ENCODE measurements at regions not wholly inside any gene's neighbourhood (a gene's known extent, or its start where the extent isn't known, plus 50 kb on each side); places are given as distances from the start of the nearest gene placed in this dataset.
A peak's percentile ranks its signal among the peaks of the same experiment; 100 is the strongest.

DNA sequence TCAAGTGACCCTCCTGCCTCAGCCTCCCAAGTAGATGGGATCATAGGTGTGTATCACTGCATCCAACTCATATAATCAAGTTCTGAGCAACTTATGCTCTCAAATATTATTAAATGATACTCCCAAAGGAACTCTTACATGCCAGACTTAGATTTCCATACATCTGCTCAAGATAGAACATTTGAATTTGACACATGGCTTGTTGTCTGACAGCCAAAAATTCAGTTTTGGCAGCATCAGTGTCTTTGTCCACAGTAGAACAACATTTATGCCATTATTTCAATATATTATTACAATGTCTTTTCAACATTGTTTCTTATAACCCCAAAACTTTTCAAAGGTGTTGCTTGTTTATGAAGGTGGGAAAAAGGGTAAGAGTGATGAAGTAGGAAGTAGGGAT is 116.2 kb downstream of the SUCNR1 start:
- no peak for DNase-seq
- ATAC-seq: no peak
- intact Hi-C loops (cut with DNase I, micrococcal nuclease): no loop called here

- no peak for DNase-seq
- ATAC-seq: peak; percentile 64
- intact Hi-C loops (cut with DNase I, micrococcal nuclease): no loop called here
Observed at GRCh38 chr3:151990696-151991376, 117.4 kb downstream of the SUCNR1 start.

- ATAC-seq (peak; percentile 70), DNase-seq (no peak)
- intact Hi-C loops (cut with DNase I, micrococcal nuclease): no loop called here
Observed at GRCh38 chr3:151992326-151993041, 119.0 kb downstream of the SUCNR1 start.

DNA sequence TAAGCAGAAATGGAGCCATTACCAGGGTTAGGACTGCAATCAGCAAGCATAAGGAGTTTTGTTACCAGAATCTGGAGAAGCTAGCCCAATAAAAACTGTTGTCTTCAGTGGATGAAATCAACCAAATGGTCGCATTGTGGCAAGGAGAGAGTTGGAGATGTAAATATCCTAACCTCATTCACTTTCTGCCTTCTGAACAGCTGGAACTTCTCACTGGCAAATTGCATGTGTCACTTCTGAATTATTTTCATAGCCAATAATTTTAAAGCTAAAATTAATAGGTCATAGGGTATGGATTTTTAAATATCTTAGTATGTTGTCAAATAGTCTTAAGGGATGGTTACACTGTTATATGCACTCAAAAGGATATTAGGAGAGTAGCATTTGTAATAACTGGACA is 121.6 kb downstream of the SUCNR1 start:
- ATAC-seq: no peak
- intact Hi-C loops (cut with DNase I, micrococcal nuclease): no loop called here

DNA sequence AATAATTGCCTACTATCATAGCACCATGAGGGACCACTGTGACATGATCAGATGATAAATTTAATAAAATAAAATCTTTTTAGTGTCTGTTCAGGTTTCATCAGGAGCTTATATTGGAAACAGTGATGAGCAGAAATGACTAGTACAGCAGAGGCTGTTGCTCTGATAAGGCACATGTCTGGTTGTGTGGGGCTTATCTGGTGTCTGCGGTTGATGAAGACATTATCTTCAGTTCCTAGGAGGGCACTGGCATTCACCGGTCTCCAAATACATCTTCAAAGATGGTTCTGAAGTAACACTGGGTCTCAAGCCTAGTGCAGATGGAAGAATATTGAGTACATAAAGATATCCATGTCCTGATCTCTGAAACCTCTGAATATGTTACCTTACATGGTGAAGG is 125.3 kb downstream of the SUCNR1 start:
- ATAC-seq (no peak), DNase-seq (no peak)
- intact Hi-C loops (cut with DNase I, micrococcal nuclease): no loop called here

More for the DNA sequence above, 121.6 kb downstream of the SUCNR1 start:
- DNase-seq: no peak

GRCh38 chr3:151999936-152000335 is 126.5 kb downstream of the SUCNR1 start:
- ATAC-seq: peak; percentile 73
- no peak for DNase-seq
- intact Hi-C loops (cut with DNase I, micrococcal nuclease): no loop called here

DNA sequence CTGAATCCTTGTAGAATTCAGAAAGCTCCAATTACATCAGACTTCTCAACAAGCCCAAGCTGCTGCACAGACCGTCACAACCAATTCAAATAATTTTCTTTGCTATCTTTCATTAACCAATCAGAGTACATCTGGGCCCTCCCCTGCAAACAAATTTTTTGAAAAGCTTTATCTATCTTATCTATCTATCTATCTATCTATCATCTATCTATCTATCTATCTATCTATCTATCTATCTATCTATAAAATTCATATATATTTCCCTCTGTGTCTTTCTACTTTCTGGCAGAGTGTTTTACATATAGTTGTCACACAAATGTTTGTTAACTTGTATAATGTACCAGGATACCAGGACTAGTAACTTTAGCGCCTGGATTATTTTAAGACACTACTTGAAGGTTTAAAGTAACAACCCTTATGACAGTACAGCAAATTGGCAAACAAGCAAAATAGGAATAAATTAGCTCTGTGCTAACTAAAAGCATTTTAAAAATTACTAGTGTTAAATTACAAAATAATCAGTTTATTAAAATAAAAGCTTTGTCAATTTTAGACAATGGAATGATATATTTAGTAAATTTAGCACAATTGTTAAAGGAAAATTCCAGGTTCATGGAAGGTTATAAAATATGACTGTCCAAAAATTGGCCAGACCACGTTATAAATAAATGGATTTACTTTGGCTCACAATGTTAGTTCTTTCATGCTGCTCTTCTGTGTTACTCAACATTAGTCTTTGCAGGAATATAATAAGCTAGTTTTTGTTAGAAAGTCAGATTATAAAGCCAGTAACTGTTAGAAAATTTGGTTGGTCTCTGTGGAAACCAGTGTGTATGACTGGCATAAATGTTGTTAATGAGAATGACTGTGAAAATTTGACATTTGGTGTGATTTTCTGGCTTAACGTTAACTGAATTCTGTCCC is 138.6 kb downstream of the SUCNR1 start:
- intact Hi-C loops (cut with DNase I, micrococcal nuclease): no loop called here
- no peak for DNase-seq
- no peak for ATAC-seq

DNA sequence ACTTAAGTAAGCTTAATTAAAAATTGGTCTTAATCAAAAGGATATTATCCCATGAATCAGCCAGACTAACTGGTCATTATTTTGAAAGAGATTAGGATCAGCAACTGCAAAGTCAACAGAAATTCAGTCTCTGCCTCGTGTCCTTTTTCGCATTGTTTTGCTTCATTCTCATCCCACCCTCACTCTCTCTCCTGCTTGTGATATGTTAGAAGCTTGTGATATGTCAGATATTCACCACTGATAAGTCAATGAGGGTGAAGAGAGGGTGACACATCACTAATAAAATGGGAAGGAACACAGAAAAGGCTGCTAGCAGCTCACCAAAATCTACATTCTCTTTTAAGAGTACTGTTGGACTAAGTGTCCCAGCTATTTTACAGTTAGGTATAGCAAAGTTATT is 146.1 kb downstream of the SUCNR1 start:
- intact Hi-C loops (cut with DNase I, micrococcal nuclease): no loop called here
- no peak for DNase-seq
- no peak for ATAC-seq

DNA sequence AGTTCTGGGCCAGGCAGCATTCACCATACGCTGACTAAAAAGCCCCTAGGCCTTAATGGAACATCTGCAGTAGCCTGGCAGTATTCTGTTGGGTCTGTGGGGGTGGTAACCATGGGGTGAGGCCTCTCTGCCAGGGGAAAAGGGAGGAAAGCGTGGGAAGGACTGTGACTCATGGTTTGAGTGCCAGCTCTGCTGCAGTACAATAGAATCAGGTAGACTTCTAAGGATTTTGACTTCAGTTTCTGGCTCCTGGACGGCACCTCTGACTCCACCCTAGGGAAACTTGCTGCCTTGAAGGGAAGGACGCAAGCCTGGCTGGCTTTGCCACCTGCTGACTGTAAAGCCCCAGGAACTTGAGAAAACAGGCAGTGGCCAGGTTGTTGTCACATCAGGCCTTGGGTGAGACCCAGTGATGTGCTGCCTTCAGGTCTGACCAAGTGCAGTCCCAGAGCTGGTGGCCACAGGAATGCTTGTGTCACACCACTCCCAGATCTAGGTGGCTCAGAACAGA is 148.6 kb downstream of the SUCNR1 start:
- DNase-seq (no peak), ATAC-seq (no peak)
- intact Hi-C loops (cut with DNase I, micrococcal nuclease): no loop called here

- intact Hi-C loops (cut with DNase I, micrococcal nuclease): no loop called here
- ATAC-seq (no peak), DNase-seq (no peak)
Observed at GRCh38 chr3:152026033-152026556, 152.7 kb downstream of the SUCNR1 start.

DNA sequence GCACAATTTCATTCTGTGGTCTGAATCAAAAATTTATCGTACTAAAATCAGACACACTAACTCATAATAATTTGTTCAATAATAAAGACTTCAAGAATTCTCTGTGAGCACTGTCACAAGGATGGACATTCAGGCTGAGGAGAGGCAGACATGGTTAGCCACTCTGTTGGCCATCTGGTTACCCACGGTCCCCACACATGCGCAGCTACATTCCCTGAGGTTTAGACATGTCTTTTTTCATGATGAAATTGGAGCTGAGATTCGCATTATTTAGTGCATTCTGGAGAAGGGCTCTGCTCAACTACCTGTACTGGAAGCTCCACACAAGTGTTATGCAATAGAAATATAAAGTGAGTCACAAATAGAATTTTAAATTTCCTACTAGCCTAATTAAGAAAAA is 156.9 kb downstream of the SUCNR1 start:
- intact Hi-C loops (cut with DNase I, micrococcal nuclease): no loop called here
- DNase-seq (no peak), ATAC-seq (no peak)

GRCh38 chr3:152031321-152031720 is 157.9 kb downstream of the SUCNR1 start:
- DNase-seq: no peak
- no peak for ATAC-seq
- intact Hi-C loops (cut with DNase I, micrococcal nuclease): no loop called here

GRCh38 chr3:152037297-152037696 is 163.9 kb downstream of the SUCNR1 start:
- ATAC-seq: no peak
- intact Hi-C loops (cut with DNase I, micrococcal nuclease): no loop called here
- DNase-seq: no peak

DNA sequence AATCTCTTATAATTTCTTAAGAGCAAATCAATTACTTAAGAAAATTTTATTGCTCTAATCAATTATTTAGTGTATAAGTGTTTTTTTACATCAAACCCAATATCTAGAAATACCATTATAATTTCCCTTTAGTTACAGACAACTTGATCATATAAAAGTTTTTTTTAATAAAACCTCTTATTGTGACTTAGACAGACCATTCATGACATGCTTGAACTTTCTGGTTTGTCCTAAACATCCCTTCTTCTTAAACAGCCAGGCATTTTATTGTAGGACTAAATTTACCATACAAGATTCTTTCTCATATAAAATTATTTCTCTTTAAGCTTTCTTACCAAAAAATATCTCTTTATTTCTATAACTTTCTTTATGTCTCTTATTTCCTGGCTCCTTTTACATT is 164.5 kb downstream of the SUCNR1 start:
- ATAC-seq (no peak), DNase-seq (no peak)
- intact Hi-C loops (cut with DNase I, micrococcal nuclease): no loop called here

DNA sequence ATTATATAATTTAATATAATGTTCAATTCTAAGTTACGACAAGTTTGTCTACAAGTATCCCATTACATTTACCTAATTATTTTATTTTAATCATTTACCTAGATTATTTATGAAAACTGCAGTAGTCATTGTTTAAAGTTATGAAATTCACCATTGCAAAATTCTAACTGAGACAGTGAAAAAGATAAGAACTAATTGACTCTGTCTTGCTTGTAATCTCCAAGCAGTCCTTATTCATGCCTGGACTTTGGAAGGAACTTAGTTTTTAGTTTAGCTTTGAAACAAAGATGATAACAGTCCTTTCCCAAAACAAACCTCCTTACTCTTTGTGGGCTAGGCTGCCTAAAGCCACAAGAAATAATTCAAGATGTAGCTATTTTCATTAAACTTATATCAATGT is 165.0 kb downstream of the SUCNR1 start:
- intact Hi-C loops (cut with DNase I, micrococcal nuclease): no loop called here
- ATAC-seq (no peak), DNase-seq (no peak)

DNA sequence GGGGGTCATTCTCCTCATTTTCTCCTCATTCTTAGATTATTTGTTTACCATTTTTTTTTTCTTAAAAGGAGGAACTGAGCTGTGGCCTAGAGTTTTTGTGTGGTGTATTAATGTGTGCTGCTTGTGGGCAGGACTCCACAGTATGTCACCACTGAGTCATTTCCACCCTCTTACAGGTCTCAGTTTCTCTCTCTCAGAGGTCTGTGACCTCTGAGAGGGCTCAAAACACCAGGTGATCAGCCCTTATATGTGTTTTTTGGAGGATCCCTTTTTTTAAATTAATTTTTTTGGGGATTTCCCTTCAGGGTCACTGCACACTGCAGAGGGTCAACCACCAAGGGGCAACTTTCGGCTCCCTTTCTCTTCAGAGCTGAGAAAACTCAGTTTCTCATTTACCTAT is 166.4 kb downstream of the SUCNR1 start:
- no peak for DNase-seq
- intact Hi-C loops (cut with DNase I, micrococcal nuclease): no loop called here
- no peak for ATAC-seq

GRCh38 chr3:152040319-152040718 is 166.9 kb downstream of the SUCNR1 start:
- DNase-seq (no peak), ATAC-seq (no peak)
- intact Hi-C loops (cut with DNase I, micrococcal nuclease): no loop called here

DNA sequence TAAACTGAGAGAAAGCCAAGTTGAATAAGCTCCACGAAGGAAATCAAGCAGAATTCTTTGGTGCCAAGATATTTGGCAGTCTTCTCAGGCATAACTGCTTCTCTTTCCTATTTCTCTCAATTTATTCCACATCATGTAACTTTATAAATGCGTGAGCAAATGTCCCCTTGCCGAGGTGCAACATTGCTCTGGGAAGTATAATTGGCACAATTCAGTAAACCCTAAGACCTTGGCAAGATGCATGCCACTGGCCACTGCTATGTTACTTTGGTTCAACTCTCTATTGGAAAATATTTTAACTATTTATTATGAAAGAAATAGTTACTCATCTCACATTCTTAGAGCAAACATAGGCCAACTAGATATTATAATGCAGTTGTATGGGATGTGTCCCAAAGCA is 170.2 kb downstream of the SUCNR1 start:
- DNase-seq: no peak
- intact Hi-C loops (cut with DNase I, micrococcal nuclease): no loop called here
- ATAC-seq: no peak

DNA sequence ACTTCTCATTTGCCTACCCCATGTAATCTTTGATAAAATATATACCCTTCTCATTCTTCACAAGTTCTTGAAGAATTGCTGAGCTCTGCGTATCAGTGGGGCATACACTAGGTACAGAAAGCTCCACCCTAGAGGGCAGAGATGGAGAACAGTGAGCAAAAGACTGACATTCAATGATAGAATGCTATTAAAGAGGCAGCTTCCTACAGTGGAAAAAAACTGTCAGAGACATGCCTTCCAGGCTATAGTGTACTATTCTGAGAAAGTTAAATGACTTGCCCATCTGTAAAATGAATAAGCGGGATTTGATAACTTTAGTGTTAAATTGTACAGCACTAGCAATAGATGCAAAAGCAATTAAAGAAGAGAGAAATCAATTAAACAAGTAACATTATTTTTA is 172.8 kb downstream of the SUCNR1 start:
- DNase-seq (no peak), ATAC-seq (no peak)
- intact Hi-C loops (cut with DNase I, micrococcal nuclease): no loop called here
